WTC11 (cell line): ENCODE measurements at regions not wholly inside any gene's neighbourhood (a gene's known extent, or its start where the extent isn't known, plus 50 kb on each side); places are given as distances from the start of the nearest gene placed in this dataset.

Experiments
- ATAC-seq: fragments of 200-7000 bp; cut with Tn5 transposase; 2 replicates; pipeline ENCODE4 v1.10.0; 2021; ENCODE audit warnings: mild to moderate bottlenecking, moderate library complexity
- CTCF ChIA-PET: fragments of 300-600 bp; sonication (Branson Sonifier 250); formaldehyde crosslinking; loops from one replicate; lab custom pipeline; 2021; ENCODE audit warnings: antibody characterized with exemption; lab: Charles Lee
- POLR2A ChIA-PET: fragments of 350-600 bp; sonication (Branson Sonifier 250); formaldehyde crosslinking; loops from one replicate; lab custom pipeline; 2021; ENCODE audit warnings: antibody characterized with exemption; lab: Charles Lee
- DNase-seq: peaks from one replicate; pipeline ENCODE4 v3.0.0; 2021; ENCODE audit warnings: low spot score
- H3K27ac Mint-ChIP-seq: 2 replicates; pipeline ENCODE4 v1.8.0; 2021; ENCODE audit warnings: mixed read lengths
- H3K27me3 Mint-ChIP-seq: 2 replicates; pipeline ENCODE4 v1.8.0; 2021; ENCODE audit warnings: low read depth, mild to moderate bottlenecking, moderate library complexity, mixed read lengths
- H3K36me3 Mint-ChIP-seq: 2 replicates; pipeline ENCODE4 v1.8.0; 2021; ENCODE audit warnings: mixed read lengths
- H3K4me1 Mint-ChIP-seq: 2 replicates; pipeline ENCODE4 v1.8.0; 2022; ENCODE audit warnings: mixed read lengths
- H3K4me3 Mint-ChIP-seq: 2 replicates; pipeline ENCODE4 v1.8.0; 2021; ENCODE audit warnings: mild to moderate bottlenecking, moderate library complexity, mixed read lengths
- H3K9me3 Mint-ChIP-seq: 2 replicates; pipeline ENCODE4 v1.8.0; 2021; ENCODE audit warnings: mixed read lengths
- CDX4 ChIP-seq: fragments of 250-450 bp; sonication (Bioruptor Pico); IDR thresholded peaks from 2 replicates; pipeline ENCODE4 v1.9.0; 2021; ENCODE audit warnings: moderate library complexity, mild to moderate bottlenecking, inconsistent platforms, borderline replicate concordance
- ESRRA ChIP-seq: sonication (generic); formaldehyde crosslinking; IDR thresholded peaks from 2 replicates; pipeline ENCODE4 v1.8.1; 2022; ENCODE audit warnings: mild to moderate bottlenecking, missing genetic modification reagents, borderline replicate concordance
- ETV6 ChIP-seq: sonication (generic); formaldehyde crosslinking; IDR thresholded peaks from 2 replicates; pipeline ENCODE4 v1.8.1; 2022; ENCODE audit warnings: mild to moderate bottlenecking, missing genetic modification reagents
- FOXK1 ChIP-seq: sonication (generic); formaldehyde crosslinking; IDR thresholded peaks from 2 replicates; pipeline ENCODE4 v1.8.0; 2022; ENCODE audit warnings: mild to moderate bottlenecking, moderate library complexity, missing genetic modification reagents
- GTF2I ChIP-seq: fragments of 250-450 bp; sonication (Bioruptor Pico); conservative IDR thresholded peaks from 2 replicates; pipeline ENCODE4 v1.4.0; 2021; ENCODE audit warnings: mild to moderate bottlenecking
- IRF1 ChIP-seq: sonication (generic); formaldehyde crosslinking; IDR thresholded peaks from 2 replicates; pipeline ENCODE4 v1.8.0; 2023; ENCODE audit warnings: missing genetic modification reagents
- JAZF1 ChIP-seq: fragments of 250-450 bp; sonication (Bioruptor Pico); IDR thresholded peaks from 2 replicates; pipeline ENCODE4 v1.9.0; 2021; ENCODE audit warnings: moderate library complexity, mild to moderate bottlenecking, inconsistent platforms
- NFE2L1 ChIP-seq: sonication (generic); formaldehyde crosslinking; IDR thresholded peaks from 2 replicates; pipeline ENCODE4 v1.8.1; 2023; ENCODE audit warnings: missing genetic modification reagents
- OVOL2 ChIP-seq: fragments of 250-450 bp; sonication (Bioruptor Pico); IDR thresholded peaks from 2 replicates; pipeline ENCODE4 v1.9.0; 2021; ENCODE audit warnings: mild to moderate bottlenecking, borderline replicate concordance
- SMAD3 ChIP-seq: sonication (generic); formaldehyde crosslinking; IDR thresholded peaks from 2 replicates; pipeline ENCODE4 v1.8.0; 2022; ENCODE audit warnings: missing genetic modification reagents, mild to moderate bottlenecking, borderline replicate concordance
- SMAD4 ChIP-seq: sonication (generic); formaldehyde crosslinking; IDR thresholded peaks from 2 replicates; pipeline ENCODE4 v1.8.0; 2022; ENCODE audit warnings: mild to moderate bottlenecking, missing genetic modification reagents
- SP1 ChIP-seq: sonication (generic); formaldehyde crosslinking; conservative IDR thresholded peaks from 2 replicates; pipeline ENCODE4 v1.8.1; 2022; ENCODE audit warnings: missing genetic modification reagents
- ZNF138 ChIP-seq: sonication (generic); formaldehyde crosslinking; conservative IDR thresholded peaks from 2 replicates; pipeline ENCODE4 v1.8.1; 2022; ENCODE audit warnings: mild to moderate bottlenecking, moderate library complexity, missing genetic modification reagents
- ZNF219 ChIP-seq: sonication (generic); formaldehyde crosslinking; IDR thresholded peaks from 2 replicates; pipeline ENCODE4 v1.8.0; 2023; ENCODE audit warnings: missing genetic modification reagents, mild to moderate bottlenecking, borderline replicate concordance
- ZNF423 ChIP-seq: fragments of 250-450 bp; sonication (Bioruptor Pico); IDR thresholded peaks from 2 replicates; pipeline ENCODE4 v2.1.2; 2022; ENCODE audit warnings: mild to moderate bottlenecking, moderate library complexity
- ZNF671 ChIP-seq: fragments of 250-450 bp; sonication (Bioruptor Pico); IDR thresholded peaks from 2 replicates; pipeline ENCODE4 v1.8.0; 2021; ENCODE audit warnings: mild to moderate bottlenecking
- TF ChIP-seq, protein P1 (sequence below): fragments of 250-450 bp; sonication (Bioruptor Pico); IDR thresholded peaks from 2 replicates; pipeline ENCODE4 v2.1.2; 2022; ENCODE audit warnings: mild to moderate bottlenecking, moderate library complexity
- TF ChIP-seq, protein P2 (sequence below): sonication (generic); formaldehyde crosslinking; IDR thresholded peaks from 2 replicates; pipeline ENCODE4 v1.8.0; 2023; ENCODE audit warnings: missing genetic modification reagents, mild to moderate bottlenecking, borderline replicate concordance
- TF ChIP-seq, protein P3 (sequence below): fragments of 200-600 bp; IDR thresholded peaks from 2 replicates; pipeline ENCODE4 v1.8.0; 2022; ENCODE audit warnings: antibody characterized with exemption

DNA sequence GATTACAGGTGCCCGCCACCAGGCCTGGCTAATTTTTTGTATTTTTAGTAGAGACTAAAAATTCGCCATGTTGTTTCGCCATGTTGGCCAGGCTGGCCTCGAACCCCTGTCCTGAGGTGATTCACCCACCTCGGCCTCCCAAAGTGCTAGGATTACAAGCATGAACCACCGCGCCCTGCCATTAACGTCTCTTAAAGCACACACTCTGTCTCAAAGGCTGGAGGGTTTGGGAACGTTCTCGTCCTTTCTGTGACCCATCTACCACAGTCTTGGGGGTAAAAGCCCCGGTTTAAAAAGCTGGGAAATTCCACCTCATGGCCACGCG, 57.8 kb upstream of the ARID1B start:
- H3K4me3 Mint-ChIP-seq: peak overlapping the region; percentile 36
- no peaks in the 10 kb centered on the region for H3K36me3 Mint-ChIP-seq
- H3K4me1 Mint-ChIP-seq: peaks cover 45% of the 10 kb centered on the region
- H3K9me3 Mint-ChIP-seq: peaks cover 5% of the 10 kb centered on the region
- peak overlapping the region; percentile 84 for H3K27ac Mint-ChIP-seq
- CTCF ChIA-PET: no interaction called here
- DNase-seq (no peak), ATAC-seq (no peak)
- POLR2A ChIA-PET: no interaction called here
- TF ChIP-seq, protein P1, sequence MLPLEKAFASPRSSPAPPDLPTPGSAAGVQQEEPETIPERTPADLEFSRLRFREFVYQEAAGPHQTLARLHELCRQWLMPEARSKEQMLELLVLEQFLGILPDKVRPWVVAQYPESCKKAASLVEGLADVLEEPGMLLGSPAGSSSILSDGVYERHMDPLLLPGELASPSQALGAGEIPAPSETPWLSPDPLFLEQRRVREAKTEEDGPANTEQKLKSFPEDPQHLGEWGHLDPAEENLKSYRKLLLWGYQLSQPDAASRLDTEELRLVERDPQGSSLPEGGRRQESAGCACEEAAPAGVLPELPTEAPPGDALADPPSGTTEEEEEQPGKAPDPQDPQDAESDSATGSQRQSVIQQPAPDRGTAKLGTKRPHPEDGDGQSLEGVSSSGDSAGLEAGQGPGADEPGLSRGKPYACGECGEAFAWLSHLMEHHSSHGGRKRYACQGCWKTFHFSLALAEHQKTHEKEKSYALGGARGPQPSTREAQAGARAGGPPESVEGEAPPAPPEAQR (CRISPR knock-in tag): no peak
- no peak for TF ChIP-seq ETV6 (CRISPR knock-in tag)
- no peak for TF ChIP-seq ZNF671 (CRISPR knock-in tag)
- no peak for TF ChIP-seq SP1 (CRISPR knock-in tag)
- no peak for TF ChIP-seq SMAD3
- TF ChIP-seq, protein P2, sequence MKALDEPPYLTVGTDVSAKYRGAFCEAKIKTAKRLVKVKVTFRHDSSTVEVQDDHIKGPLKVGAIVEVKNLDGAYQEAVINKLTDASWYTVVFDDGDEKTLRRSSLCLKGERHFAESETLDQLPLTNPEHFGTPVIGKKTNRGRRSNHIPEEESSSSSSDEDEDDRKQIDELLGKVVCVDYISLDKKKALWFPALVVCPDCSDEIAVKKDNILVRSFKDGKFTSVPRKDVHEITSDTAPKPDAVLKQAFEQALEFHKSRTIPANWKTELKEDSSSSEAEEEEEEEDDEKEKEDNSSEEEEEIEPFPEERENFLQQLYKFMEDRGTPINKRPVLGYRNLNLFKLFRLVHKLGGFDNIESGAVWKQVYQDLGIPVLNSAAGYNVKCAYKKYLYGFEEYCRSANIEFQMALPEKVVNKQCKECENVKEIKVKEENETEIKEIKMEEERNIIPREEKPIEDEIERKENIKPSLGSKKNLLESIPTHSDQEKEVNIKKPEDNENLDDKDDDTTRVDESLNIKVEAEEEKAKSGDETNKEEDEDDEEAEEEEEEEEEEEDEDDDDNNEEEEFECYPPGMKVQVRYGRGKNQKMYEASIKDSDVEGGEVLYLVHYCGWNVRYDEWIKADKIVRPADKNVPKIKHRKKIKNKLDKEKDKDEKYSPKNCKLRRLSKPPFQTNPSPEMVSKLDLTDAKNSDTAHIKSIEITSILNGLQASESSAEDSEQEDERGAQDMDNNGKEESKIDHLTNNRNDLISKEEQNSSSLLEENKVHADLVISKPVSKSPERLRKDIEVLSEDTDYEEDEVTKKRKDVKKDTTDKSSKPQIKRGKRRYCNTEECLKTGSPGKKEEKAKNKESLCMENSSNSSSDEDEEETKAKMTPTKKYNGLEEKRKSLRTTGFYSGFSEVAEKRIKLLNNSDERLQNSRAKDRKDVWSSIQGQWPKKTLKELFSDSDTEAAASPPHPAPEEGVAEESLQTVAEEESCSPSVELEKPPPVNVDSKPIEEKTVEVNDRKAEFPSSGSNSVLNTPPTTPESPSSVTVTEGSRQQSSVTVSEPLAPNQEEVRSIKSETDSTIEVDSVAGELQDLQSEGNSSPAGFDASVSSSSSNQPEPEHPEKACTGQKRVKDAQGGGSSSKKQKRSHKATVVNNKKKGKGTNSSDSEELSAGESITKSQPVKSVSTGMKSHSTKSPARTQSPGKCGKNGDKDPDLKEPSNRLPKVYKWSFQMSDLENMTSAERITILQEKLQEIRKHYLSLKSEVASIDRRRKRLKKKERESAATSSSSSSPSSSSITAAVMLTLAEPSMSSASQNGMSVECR (CRISPR knock-in tag): no peak
- TF ChIP-seq JAZF1: no peak
- no peak for TF ChIP-seq GTF2I (CRISPR knock-in tag)
- no peak for TF ChIP-seq OVOL2 (CRISPR knock-in tag)
- TF ChIP-seq FOXK1 (CRISPR knock-in tag): no peak
- no peak for TF ChIP-seq ZNF423 (CRISPR knock-in tag)
- TF ChIP-seq IRF1: no peak
- no peak for TF ChIP-seq ZNF138
- TF ChIP-seq NFE2L1 (CRISPR knock-in tag): no peak
- no peak for TF ChIP-seq ESRRA (CRISPR knock-in tag)
- TF ChIP-seq ZNF219 (CRISPR knock-in tag): no peak
- no peak for TF ChIP-seq CDX4 (CRISPR knock-in tag)
- no peak for TF ChIP-seq SMAD4
- TF ChIP-seq, protein P3, sequence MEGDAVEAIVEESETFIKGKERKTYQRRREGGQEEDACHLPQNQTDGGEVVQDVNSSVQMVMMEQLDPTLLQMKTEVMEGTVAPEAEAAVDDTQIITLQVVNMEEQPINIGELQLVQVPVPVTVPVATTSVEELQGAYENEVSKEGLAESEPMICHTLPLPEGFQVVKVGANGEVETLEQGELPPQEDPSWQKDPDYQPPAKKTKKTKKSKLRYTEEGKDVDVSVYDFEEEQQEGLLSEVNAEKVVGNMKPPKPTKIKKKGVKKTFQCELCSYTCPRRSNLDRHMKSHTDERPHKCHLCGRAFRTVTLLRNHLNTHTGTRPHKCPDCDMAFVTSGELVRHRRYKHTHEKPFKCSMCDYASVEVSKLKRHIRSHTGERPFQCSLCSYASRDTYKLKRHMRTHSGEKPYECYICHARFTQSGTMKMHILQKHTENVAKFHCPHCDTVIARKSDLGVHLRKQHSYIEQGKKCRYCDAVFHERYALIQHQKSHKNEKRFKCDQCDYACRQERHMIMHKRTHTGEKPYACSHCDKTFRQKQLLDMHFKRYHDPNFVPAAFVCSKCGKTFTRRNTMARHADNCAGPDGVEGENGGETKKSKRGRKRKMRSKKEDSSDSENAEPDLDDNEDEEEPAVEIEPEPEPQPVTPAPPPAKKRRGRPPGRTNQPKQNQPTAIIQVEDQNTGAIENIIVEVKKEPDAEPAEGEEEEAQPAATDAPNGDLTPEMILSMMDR: no peak
- H3K27me3 Mint-ChIP-seq: no peaks in the 10 kb centered on the region
